NCI-H774 (cell line): ENCODE measurements at regions not wholly inside any gene's neighbourhood (a gene's known extent, or its start where the extent isn't known, plus 50 kb on each side); places are given as distances from the start of the nearest gene placed in this dataset.

ENCODE experiments used
- DNase-seq: peaks from one replicate; lab custom pipeline; 2025; lab: John Stamatoyannopoulos, UW

- no peak for DNase-seq
Observed at GRCh38 chr2:71936076-71937030, 211.3 kb downstream of the CYP26B1 start.

- no peak for DNase-seq
Observed at GRCh38 chr2:71935262-71935848, 212.3 kb downstream of the CYP26B1 start.

- no peak for DNase-seq
Observed at GRCh38 chr2:71934595-71935261, 212.9 kb downstream of the CYP26B1 start.

GRCh38 chr2:71934320-71934593 lies 213.4 kb downstream of the CYP26B1 start:
- no peak for DNase-seq

GRCh38 chr2:71933467-71934319 lies 214.0 kb downstream of the CYP26B1 start:
- no peak for DNase-seq

- no peak for DNase-seq
Observed at GRCh38 chr2:71932780-71933466, 214.7 kb downstream of the CYP26B1 start.

GRCh38 chr2:71932037-71932779 lies 215.5 kb downstream of the CYP26B1 start:
- no peak for DNase-seq

GRCh38 chr2:71930049-71930681 lies 217.5 kb downstream of the CYP26B1 start:
- peak; percentile 6 for DNase-seq

GRCh38 chr2:71929482-71929772 lies 218.2 kb downstream of the CYP26B1 start:
- DNase-seq = no peak

GRCh38 chr2:71928734-71929481 lies 218.8 kb downstream of the CYP26B1 start:
- DNase-seq = no peak

- no peak for DNase-seq
Observed at GRCh38 chr2:71927757-71928715, 219.6 kb downstream of the CYP26B1 start.

- DNase-seq = no peak
Observed at GRCh38 chr2:71926876-71927756, 220.5 kb downstream of the CYP26B1 start.

GRCh38 chr2:71926089-71926447 lies 221.6 kb downstream of the CYP26B1 start:
- DNase-seq = no peak

- no peak for DNase-seq
Observed at GRCh38 chr2:71925268-71926088, 222.2 kb downstream of the CYP26B1 start.

GRCh38 chr2:71923887-71924533 lies 223.7 kb downstream of the CYP26B1 start:
- DNase-seq = peak; percentile 51

GRCh38 chr2:71923143-71923525 lies 224.5 kb downstream of the CYP26B1 start:
- DNase-seq = no peak
